Prostate gland (tissue), 2 donors: ENCODE measurements at regions not wholly inside any gene's neighbourhood (a gene's known extent, or its start where the extent isn't known, plus 50 kb on each side); places are given as distances from the start of the nearest gene placed in this dataset.
A peak's percentile ranks its signal among the peaks of the same experiment; 100 is the strongest.

ENCODE experiments used
- DNase-seq: peaks from one replicate; pipeline ENCODE4 v3.0.0-alpha.2; 2019; ENCODE audit warnings: low spot score
- H3K27ac ChIP-seq, 2 donors: fragments of 200-600 bp; sonication (generic); 2 replicates each; pipeline ENCODE4 v1.5.1; 2017 to 2019
- H3K27me3 ChIP-seq: fragments of 200-600 bp; sonication (generic); replicated peaks from 2 replicates; pipeline ENCODE4 v1.5.1; 2019; ENCODE audit not compliant: insufficient read depth
- H3K36me3 ChIP-seq, 2 donors: fragments of 200-600 bp; sonication (generic); 1 replicate in 1 of 2; 2 replicates in 1 of 2; pipeline versions ENCODE4 v1.5.1 to v1.8.1; 2017 to 2019
- H3K4me1 ChIP-seq: fragments of 200-600 bp; sonication (generic); replicated peaks from 2 replicates; pipeline ENCODE4 v1.5.1; 2019
- H3K4me3 ChIP-seq, 2 donors: fragments of 200-600 bp; sonication (generic); 2 replicates each; pipeline ENCODE4 v1.5.1; 2017 to 2019
- H3K9me3 ChIP-seq: fragments of 200-600 bp; sonication (generic); 2 replicates; pipeline ENCODE4 v1.5.1; 2017
- CTCF ChIP-seq, 4 experiments: fragments of 200-600 bp in 2 of 4; fragments of 450-650 bp in 2 of 4; sonication (generic) in 2 of 4; IDR thresholded peaks; 1 replicate in 3 of 4; 2 replicates in 1 of 4; pipeline ENCODE4 v1.5.1; 2016 to 2019; ENCODE audit warnings: antibody characterized with exemption in 4 of 4, mild to moderate bottlenecking in 2 of 4, moderate library complexity in 2 of 4
- POLR2A ChIP-seq: fragments of 450-650 bp; IDR thresholded peaks from one replicate; pipeline ENCODE4 v1.6.1; 2016; ENCODE audit warnings: antibody characterized with exemption, mild to moderate bottlenecking
- POLR2AphosphoS5 ChIP-seq: sonication (generic); formaldehyde crosslinking; IDR thresholded peaks from one replicate; pipeline ENCODE4 v1.6.1; 2017; ENCODE audit warnings: antibody characterized with exemption
- WGBS: methylation state at CpG from one replicate; pipeline ENCODE4 v1.1.5; 2018; 5-methylcytosine and 5-hydroxymethylcytosine counted together
- intact Hi-C: fragments of 100-400 bp; cut with DNase I; formaldehyde crosslinking; loops from one replicate; pipeline ENCODE4 v1.14.2; 2022

DNA sequence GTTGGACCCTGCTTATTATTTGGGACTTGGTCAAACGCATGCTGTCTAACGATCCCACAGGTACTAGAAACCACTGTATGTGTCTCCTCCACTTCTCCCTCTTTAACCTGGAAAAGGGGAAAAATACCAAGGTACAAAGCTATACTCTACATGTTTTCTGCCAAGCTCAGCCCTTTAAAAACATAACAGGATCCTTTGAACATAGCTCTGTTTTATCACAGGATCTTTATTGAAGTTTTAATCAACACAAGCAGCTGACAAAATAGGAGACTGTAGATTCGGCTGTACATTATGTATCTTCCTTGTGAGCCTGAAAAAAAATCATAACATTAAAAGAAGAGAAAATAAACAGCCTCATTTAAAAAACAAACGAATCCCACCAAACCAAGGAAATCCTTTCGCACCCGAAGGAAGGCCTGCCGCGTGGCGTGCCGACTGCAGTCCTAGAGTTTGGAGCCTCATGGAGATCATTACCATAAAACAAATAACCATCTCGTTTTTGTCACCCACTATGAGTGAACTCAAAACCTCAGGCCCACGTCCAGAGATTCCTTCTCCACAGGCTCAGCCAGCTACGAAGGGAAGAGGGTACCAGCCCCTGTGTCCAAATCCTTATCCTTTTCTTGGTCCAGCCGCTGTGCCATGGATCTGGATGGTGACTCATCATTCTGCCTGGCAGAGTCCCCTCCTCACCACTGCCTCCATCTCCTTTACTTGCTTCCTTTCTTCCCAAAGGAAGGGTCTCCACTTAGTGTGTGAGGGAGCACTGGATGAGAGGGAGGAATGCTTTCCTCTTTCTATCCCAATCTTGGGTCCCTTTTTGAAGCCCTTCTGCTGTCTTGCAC is 651.1 kb downstream of the CCDC171 start:
- Histone ChIP-seq H3K27me3 (no peaks in the 10 kb centered on the region), H3K4me3 (no peak overlapping the region), H3K9me3 (no peaks in the 10 kb centered on the region), H3K27ac (peak overlapping the region; percentile 25 to 56), H3K4me1 (peaks cover 5% of the 10 kb centered on the region), H3K36me3 (no peaks in the 10 kb centered on the region)
- DNase-seq: no peak
- intact Hi-C loops: no loop called here
- peak; percentile 52 for TF ChIP-seq POLR2AphosphoS5
- no peak for TF ChIP-seq POLR2A
- WGBS: 30% methylated on average over 14 of the region's 14 CpGs

- Histone ChIP-seq H3K4me3 (no peak overlapping the region), H3K27me3 (no peaks in the 10 kb centered on the region), H3K9me3 (no peaks in the 10 kb centered on the region), H3K4me1 (peaks cover 5% of the 10 kb centered on the region), H3K27ac (no peak overlapping the region), H3K36me3 (no peaks in the 10 kb centered on the region)
- 72% methylated on average over 2 of the region's 2 CpGs for WGBS
- DNase-seq: no peak
- intact Hi-C loops: no loop called here
- TF ChIP-seq POLR2A (no peak), CTCF (IDR thresholded peaks at IDR 0.05) (no peak), POLR2AphosphoS5 (no peak)
Observed at GRCh38 chr9:16205455-16205854, 652.6 kb downstream of the CCDC171 start.

DNA sequence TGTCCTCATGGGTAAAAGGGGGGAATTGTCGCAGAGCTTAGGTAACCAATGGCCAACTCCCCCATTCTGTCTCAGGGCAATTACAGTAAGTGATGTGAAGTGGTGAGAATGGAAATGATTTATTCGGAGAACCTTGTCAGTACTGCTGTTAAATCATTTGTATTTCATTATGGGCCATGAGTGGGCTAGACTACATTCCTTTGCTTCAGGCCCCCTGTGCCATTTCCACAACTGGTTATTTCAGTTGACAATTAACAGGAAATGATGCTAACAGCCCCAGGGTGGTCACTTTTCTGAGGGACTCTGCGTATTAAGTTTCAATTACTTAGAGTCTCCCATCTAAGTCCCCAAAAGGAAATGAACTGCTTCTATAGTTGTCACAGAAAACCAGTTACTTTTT is 653.7 kb downstream of the CCDC171 start:
- no peak overlapping the region for H3K27ac ChIP-seq
- WGBS: 91% methylated on average over 3 of the region's 3 CpGs

GRCh38 chr9:16207161-16207560 is 654.3 kb downstream of the CCDC171 start:
- no peak for DNase-seq
- no peaks in the 10 kb centered on the region for H3K9me3 ChIP-seq
- intact Hi-C loops: no loop called here
- no peaks in the 10 kb centered on the region for H3K36me3 ChIP-seq
- H3K27me3 ChIP-seq: no peaks in the 10 kb centered on the region
- 37% methylated on average over 9 of the region's 9 CpGs for WGBS
- no peak overlapping the region for H3K4me3 ChIP-seq
- no peak overlapping the region for H3K27ac ChIP-seq
- no peak for TF ChIP-seq POLR2A
- no peak for TF ChIP-seq POLR2AphosphoS5
- no peak for TF ChIP-seq CTCF (IDR thresholded peaks at IDR 0.05)
- peaks cover 5% of the 10 kb centered on the region for H3K4me1 ChIP-seq

More for the DNA sequence above, 653.7 kb downstream of the CCDC171 start:
- H3K4me3 ChIP-seq: no peak overlapping the region
- H3K36me3 ChIP-seq: no peaks in the 10 kb centered on the region
- intact Hi-C loops: no loop called here
- TF ChIP-seq POLR2AphosphoS5 (no peak), POLR2A (no peak), CTCF (IDR thresholded peaks at IDR 0.05) (no peak)
- H3K27me3 ChIP-seq: no peaks in the 10 kb centered on the region
- no peak for DNase-seq
- peaks cover 5% of the 10 kb centered on the region for H3K4me1 ChIP-seq
- no peaks in the 10 kb centered on the region for H3K9me3 ChIP-seq

GRCh38 chr9:16210440-16210839 is 657.6 kb downstream of the CCDC171 start:
- 92% methylated on average over 1 of the region's 1 CpG for WGBS
- no peaks in the 10 kb centered on the region for H3K27me3 ChIP-seq
- H3K4me1 ChIP-seq: no peaks in the 10 kb centered on the region
- H3K4me3 ChIP-seq: no peak overlapping the region
- H3K9me3 ChIP-seq: no peaks in the 10 kb centered on the region
- no peak overlapping the region for H3K27ac ChIP-seq
- intact Hi-C loops: no loop called here
- H3K36me3 ChIP-seq: no peaks in the 10 kb centered on the region
- DNase-seq: no peak
- TF ChIP-seq POLR2A (no peak), POLR2AphosphoS5 (no peak), CTCF (IDR thresholded peaks at IDR 0.05) (no peak)
